Nephron (organoid): ENCODE measurements at regions not wholly inside any gene's neighbourhood (a gene's known extent, or its start where the extent isn't known, plus 50 kb on each side); places are given as distances from the start of the nearest gene placed in this dataset.

Experiments used
- H3K27ac Mint-ChIP-seq, 3 experiments: 2 replicates each; pipeline ENCODE4 v1.8.0; 2020; ENCODE audit warnings: mixed read lengths in 3 of 3, mild to moderate bottlenecking in 2 of 3, moderate library complexity in 1 of 3
- H3K27me3 Mint-ChIP-seq: 2 replicates; pipeline ENCODE4 v1.8.0; 2021; ENCODE audit warnings: low read depth, mild to moderate bottlenecking, moderate library complexity, mixed read lengths
- H3K36me3 Mint-ChIP-seq: 2 replicates; pipeline ENCODE4 v1.8.0; 2020; ENCODE audit warnings: low read depth, mixed read lengths
- H3K4me1 Mint-ChIP-seq: 2 replicates; pipeline ENCODE4 v1.8.0; 2020; ENCODE audit warnings: mixed read lengths
- H3K4me3 Mint-ChIP-seq, 3 experiments: 2 replicates each; pipeline ENCODE4 v1.8.0; 2020; ENCODE audit warnings: mild to moderate bottlenecking in 3 of 3, mixed read lengths in 3 of 3, moderate library complexity in 2 of 3
- H3K9me3 Mint-ChIP-seq: 2 replicates; pipeline ENCODE4 v1.8.0; 2020; ENCODE audit warnings: mixed read lengths
- TF ChIP-seq, protein P1 (sequence below), 3 experiments: fragments of 200-600 bp; sonication (generic); IDR thresholded peaks; one replicate each; pipeline ENCODE4 v1.5.0; 2021; ENCODE audit warnings: antibody characterized with exemption in 3 of 3; ENCODE audit not compliant: unreplicated experiment in 3 of 3

DNA sequence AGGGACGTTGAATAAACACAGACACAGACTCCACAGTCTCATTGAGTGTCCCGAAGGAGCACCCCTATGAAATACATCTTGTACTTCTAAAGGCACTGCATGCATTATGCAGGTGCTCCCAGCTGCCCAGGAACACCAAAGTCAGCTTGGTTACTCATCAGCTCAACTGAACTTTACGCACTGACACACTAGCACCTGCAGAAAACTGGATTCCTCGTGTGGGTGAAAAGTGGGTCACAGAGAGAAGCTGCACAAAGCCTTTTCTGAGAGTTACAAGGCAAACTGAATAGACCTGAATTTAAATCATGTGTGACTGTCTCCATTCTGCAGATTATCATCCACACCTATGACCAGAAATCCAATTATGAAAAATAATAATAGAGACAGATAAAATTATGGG, 527.5 kb upstream of the NBEA start:
- Mint-ChIP-seq H3K27me3 (peaks cover 4% of the 10 kb centered on the region), H3K4me1 (peaks cover 53% of the 10 kb centered on the region), H3K36me3 (no peaks in the 10 kb centered on the region), H3K4me3 (no peak overlapping the region), H3K9me3 (no peaks in the 10 kb centered on the region), H3K27ac (peak overlapping the region in 2 of 3 experiments; percentile 3 to 18)
- TF ChIP-seq, protein P1, sequence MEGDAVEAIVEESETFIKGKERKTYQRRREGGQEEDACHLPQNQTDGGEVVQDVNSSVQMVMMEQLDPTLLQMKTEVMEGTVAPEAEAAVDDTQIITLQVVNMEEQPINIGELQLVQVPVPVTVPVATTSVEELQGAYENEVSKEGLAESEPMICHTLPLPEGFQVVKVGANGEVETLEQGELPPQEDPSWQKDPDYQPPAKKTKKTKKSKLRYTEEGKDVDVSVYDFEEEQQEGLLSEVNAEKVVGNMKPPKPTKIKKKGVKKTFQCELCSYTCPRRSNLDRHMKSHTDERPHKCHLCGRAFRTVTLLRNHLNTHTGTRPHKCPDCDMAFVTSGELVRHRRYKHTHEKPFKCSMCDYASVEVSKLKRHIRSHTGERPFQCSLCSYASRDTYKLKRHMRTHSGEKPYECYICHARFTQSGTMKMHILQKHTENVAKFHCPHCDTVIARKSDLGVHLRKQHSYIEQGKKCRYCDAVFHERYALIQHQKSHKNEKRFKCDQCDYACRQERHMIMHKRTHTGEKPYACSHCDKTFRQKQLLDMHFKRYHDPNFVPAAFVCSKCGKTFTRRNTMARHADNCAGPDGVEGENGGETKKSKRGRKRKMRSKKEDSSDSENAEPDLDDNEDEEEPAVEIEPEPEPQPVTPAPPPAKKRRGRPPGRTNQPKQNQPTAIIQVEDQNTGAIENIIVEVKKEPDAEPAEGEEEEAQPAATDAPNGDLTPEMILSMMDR (IDR thresholded peaks at IDR 0.05; ENCODE audit: unreplicated experiment in 3 of 3) = no peak

DNA sequence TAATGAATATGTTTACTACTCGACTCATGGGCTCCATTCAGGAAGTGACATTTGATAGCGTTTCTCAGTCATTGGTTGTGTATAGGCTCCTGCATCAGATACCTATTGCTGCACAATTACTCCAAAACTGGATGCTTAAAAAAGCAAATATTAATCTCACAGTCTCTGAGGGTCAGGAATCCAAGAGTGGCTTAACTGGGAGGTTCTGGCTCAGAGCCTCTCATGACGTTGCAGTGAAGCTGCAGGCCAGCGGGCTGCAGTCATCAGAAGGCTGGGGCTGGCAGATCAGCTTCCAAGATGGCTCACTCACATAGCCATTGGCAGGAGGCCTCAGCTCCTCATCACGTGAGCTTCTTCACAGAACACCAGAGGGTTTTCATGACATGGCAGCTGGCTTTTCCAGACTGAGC, 525.1 kb upstream of the NBEA start:
- TF ChIP-seq, protein P1 (IDR thresholded peaks at IDR 0.05; ENCODE audit: unreplicated experiment in 3 of 3) = no peak
- no peak overlapping the region for H3K4me3 Mint-ChIP-seq
- H3K36me3 Mint-ChIP-seq = no peaks in the 10 kb centered on the region

DNA sequence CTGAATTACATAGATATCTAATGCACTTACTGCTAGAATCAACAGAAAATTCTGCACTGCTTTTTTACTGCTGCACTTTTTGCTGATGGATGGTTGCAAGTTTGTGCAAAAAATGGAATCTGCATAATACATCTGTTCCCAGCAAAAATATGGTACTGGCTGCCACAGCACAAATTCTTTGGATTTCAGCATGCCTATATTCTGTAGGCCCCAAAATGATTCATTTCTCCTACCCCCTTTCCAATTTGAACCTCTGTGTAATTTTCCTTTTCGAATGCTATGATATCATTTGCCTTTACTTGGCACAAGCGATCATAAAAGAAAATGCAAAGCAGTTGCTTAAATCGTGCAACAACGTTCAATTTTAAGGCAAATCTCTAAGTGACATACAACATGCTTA, 524.2 kb upstream of the NBEA start:
- Mint-ChIP-seq H3K4me3 (no peak overlapping the region), H3K9me3 (no peaks in the 10 kb centered on the region), H3K36me3 (no peaks in the 10 kb centered on the region), H3K4me1 (peaks cover 32% of the 10 kb centered on the region), H3K27me3 (peaks cover 4% of the 10 kb centered on the region), H3K27ac (no peak overlapping the region)
- TF ChIP-seq, protein P1 (IDR thresholded peaks at IDR 0.05; ENCODE audit: unreplicated experiment in 3 of 3) = no peak

More for the DNA sequence above, 525.1 kb upstream of the NBEA start:
- peaks cover 4% of the 10 kb centered on the region for H3K27me3 Mint-ChIP-seq
- H3K9me3 Mint-ChIP-seq = no peaks in the 10 kb centered on the region
- peak overlapping the region in 2 of 3 experiments; percentile 60 to 77 for H3K27ac Mint-ChIP-seq
- H3K4me1 Mint-ChIP-seq = peaks cover 38% of the 10 kb centered on the region

DNA sequence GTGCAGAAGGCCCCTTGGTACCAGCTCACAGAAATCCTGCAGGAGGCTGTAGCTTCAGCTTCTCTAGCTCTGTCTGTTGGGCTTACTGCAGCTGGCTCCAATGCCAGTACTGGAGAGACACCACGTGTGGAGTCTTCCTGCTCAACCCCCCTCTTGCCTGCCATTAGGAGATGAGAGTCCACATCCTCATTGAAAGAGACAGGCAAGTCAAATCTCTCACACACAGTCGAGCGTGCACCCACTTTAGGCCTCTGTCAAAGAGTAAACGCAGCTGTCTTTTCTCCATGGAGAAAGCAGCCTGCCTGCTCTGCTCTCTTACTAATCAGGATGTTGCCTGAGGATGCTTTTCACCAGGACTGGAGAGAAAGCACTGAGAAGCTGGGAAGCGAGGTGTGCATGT, 523.0 kb upstream of the NBEA start:
- Mint-ChIP-seq H3K4me3 (no peak overlapping the region), H3K36me3 (no peaks in the 10 kb centered on the region)

DNA sequence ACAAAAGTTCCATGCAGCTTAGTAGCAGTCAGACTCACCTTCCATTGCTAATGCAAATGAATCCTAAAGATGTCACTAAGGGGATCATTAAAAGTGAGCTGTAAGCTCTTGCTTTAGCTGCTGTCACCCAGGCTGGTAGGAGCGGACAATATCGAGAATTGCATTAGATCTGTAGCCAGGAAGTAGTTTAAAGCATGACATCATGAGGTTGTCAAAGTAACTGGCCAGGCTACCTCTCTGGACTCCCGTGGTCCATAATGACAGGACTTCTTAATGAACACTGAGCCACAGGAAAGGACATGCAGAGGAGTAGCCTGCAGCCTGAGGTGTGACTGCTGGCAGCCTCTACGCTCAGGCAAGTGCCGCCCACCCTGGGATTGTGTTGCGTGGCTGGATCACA, 522.3 kb upstream of the NBEA start:
- peaks cover 27% of the 10 kb centered on the region for H3K4me1 Mint-ChIP-seq
- no peaks in the 10 kb centered on the region for H3K9me3 Mint-ChIP-seq
- peak overlapping the region in 1 of 3 experiments; percentile 68 for H3K27ac Mint-ChIP-seq
- H3K4me3 Mint-ChIP-seq = no peak overlapping the region
- H3K36me3 Mint-ChIP-seq = no peaks in the 10 kb centered on the region
- TF ChIP-seq, protein P1 (IDR thresholded peaks at IDR 0.05; ENCODE audit: unreplicated experiment in 3 of 3) = no peak
- no peaks in the 10 kb centered on the region for H3K27me3 Mint-ChIP-seq

More for the DNA sequence above, 523.0 kb upstream of the NBEA start:
- H3K27me3 Mint-ChIP-seq = no peaks in the 10 kb centered on the region
- H3K9me3 Mint-ChIP-seq = no peaks in the 10 kb centered on the region
- H3K4me1 Mint-ChIP-seq = peaks cover 27% of the 10 kb centered on the region
- TF ChIP-seq, protein P1 (IDR thresholded peaks at IDR 0.05; ENCODE audit: unreplicated experiment in 3 of 3) = no peak
- peak overlapping the region in 2 of 3 experiments; percentile 50 to 68 for H3K27ac Mint-ChIP-seq

DNA sequence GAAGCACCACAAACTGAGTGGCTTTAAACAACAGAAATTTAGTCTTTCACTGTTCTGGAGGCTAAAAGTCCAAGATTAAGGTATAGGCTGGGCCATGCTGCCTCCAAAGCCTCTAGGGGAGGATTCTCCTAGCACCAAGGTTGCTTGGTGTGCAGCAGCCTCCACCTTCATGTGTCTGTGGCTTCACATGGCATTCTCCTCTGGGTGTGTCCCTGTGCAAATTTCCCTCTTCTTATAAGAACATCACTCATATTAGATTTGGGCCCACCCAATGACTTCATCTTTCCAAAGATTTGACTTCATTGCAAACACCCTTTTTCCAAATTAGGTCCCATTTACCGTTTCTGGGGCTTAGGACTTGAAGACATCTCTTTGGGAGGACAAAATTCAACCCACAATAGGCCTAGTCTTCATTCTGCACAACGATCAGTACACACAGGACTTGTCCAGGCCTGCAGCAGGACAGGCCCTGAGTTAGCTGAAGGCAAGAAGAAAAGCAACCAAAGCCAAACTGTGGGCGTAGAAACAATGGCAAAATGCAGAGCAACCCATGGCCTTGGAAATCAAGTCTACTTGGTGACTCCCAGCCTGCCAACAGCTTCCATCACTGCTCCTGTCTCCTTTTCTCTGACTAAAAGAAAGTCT, 521.2 kb upstream of the NBEA start:
- H3K27me3 Mint-ChIP-seq = no peaks in the 10 kb centered on the region

More for the DNA sequence above, 521.2 kb upstream of the NBEA start:
- Mint-ChIP-seq H3K27ac (no peak overlapping the region), H3K4me1 (peaks cover 27% of the 10 kb centered on the region), H3K9me3 (no peaks in the 10 kb centered on the region), H3K4me3 (no peak overlapping the region), H3K36me3 (no peaks in the 10 kb centered on the region)
- TF ChIP-seq, protein P1 (IDR thresholded peaks at IDR 0.05; ENCODE audit: unreplicated experiment in 3 of 3) = no peak
